Activated CD4-positive, alpha-beta T cell treated with anti-CD3 and anti-CD28 coated beads, Interleukin-10, Interleukin-2, amounts not matched to agents 100 ng/mL and 50 ng/mL, durations not matched to agents 16 hours and 8 hours (primary cell): ENCODE measurements at regions not wholly inside any gene's neighbourhood (a gene's known extent, or its start where the extent isn't known, plus 50 kb on each side); places are given as distances from the start of the nearest gene placed in this dataset.
A peak's percentile ranks its signal among the peaks of the same experiment; 100 is the strongest.
"Not testable (repeated sequence)": the region's sequence is repeated elsewhere in the genome, so short reads cannot be mapped to it uniquely, and the experiment has no call there.

Experiments used
- DNase-seq: peaks from one replicate; pipeline ENCODE4 v3.0.0-alpha.2; 2020

DNA sequence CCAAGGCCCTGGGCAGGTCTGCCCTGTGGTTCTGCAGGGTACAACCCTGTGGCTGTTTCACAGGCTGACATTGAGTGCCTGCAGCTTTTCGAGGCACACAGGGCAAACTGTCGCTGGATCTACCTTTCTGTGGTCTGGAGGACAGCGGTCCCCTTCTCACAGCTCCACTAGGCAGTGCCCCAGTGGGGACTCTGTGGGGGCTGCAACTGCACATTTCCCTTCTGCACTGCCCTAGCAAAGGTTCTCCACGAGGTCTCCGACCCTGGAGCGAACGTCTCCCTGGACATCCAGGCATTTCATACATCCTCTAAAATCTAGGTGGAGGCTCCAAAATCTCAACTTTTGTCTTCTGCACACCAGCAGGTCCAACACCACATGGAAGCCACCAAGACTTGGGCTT, 1645.2 kb upstream of the CDH6 start:
- DNase-seq = no peak

DNA sequence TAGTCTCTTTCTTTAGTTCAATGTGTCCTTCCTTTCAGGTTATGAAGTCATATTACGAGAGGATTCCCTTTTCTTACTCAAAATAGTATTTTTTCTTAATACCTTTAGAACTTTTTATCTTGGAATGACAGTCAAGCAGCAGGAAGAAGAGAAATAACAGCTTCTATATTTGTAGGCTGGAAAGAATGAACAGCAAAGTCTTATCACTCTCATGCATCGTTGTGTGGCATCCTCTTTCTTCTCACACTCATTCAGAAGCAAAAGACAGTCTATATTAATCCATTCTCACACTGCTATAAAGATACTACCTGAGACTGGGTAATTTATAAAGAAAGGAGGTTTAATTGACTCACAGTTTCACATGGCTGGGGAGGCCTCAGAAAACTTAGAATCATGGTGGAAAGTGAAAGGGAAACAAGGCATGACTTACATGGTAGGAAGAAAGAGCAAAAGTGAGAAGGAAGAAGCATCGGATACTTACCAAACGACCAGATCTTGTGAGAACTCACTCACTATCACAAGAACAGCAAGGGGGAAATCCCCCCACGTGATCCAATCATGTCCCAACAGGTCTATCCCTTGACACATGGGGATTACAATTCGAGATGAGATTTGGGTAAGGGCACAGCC, 1646.1 kb upstream of the CDH6 start:
- DNase-seq = no peak

DNA sequence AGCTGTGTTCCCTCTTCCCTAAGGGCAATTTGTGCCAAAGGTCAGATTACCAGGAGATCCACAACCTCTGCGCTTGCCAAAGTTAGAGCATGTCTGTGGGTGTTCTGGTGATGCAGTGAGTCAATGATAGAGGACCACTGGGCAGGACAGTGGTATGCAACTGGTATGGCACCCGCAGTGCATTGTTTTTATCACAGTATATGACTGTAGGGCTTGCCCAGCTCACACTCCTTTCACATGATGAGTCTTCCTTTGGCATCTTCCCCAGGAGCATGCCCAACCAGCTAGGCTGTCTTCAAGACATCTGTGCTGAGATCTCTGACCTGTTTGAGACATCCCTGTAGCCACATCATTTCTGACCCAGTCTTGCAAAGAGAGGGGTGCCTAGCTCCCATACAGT, 1650.0 kb upstream of the CDH6 start:
- no peak for DNase-seq

DNA sequence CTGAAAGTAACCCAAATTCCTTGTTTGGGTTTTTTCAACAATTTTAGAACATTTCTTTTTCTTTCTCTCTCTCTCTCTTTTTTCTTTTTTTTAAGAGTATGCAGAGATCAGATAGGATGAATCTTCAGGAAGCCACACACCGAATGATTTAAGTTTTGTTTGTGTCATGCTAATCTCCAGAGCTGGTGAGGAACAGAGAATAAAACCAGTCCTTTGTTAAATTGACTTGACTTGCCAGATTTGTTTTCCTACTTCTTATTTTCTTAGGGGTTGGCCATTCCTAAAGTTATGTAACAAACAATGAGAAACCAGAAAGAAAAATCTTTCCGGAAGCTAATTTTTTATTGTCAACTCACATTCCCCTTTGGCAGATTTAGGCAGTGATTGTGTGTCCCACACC, 1669.3 kb upstream of the CDH6 start:
- no peak for DNase-seq

DNA sequence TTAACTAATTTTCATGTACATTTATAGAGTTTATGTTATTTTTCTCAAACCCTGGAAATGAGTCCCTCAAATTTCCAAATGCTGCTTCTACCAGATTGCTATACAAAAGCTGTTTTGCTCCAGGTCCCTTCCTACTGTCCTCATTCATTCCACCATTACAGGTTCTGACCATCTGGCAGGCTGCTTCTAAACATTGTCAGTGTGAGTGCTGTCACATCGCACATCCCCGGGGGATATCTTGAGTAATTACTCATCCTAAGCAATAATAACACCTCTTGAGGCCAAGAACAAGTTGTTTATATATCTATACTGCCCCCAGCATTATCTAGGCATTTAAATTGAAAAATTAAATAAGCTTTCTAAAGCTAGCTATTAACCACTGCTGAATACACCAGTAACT, 1675.3 kb upstream of the CDH6 start:
- DNase-seq = no peak

DNA sequence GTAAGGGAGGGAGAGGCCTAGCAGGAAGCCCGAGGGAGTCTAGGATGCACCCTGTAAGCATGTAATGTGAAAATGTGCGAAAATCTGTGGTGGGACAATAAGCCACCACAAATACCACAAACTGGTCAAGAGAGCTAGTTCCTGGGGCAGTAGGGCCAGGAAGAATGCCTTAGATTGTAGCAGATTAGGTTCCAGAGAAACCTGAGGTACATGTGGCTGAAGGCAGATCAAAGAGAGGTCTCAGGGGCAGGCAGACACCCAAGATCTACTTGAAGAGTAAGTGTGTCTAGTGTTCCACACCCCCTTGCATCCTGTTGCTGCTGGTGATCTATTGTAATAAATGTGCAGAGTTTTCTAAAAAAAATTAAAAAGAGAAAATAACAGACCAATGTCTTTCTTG, 1677.3 kb upstream of the CDH6 start:
- DNase-seq = no peak

DNA sequence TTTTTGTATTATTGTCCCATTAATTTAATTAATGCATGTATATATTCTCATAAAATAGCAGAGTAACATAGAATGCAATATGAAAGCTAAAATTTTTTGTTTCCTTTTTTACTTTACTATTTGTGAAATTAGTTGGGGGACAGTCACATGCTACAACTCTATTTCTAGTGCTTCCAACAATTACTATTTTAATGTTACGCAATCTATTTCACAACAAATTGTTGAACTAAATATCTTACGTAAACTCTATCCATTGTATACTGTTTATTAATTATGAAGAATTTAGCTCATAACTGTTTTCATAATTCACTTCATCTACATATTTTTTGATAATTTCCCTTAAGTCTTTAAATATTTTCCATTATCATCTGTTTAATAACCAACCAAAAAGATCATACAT, 1685.4 kb upstream of the CDH6 start:
- DNase-seq = no peak

DNA sequence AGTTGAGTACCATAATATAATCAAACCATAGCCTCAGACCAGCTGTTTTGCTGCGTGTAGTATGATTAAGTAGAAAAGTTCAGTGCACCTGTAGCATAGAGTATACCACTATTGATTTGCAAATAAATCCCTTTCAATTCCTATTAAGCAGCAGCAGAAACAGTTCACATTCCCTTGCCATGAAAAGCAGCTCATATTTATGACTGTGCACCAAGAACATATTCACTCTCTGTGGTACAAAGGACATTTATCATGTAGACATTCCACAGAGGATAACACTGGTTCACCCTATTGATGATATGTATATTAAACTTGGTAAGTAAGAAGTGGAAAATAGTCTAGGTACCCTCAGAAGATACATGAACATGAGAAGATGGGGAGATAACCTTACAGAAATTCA, 1689.1 kb upstream of the CDH6 start:
- no peak for DNase-seq

DNA sequence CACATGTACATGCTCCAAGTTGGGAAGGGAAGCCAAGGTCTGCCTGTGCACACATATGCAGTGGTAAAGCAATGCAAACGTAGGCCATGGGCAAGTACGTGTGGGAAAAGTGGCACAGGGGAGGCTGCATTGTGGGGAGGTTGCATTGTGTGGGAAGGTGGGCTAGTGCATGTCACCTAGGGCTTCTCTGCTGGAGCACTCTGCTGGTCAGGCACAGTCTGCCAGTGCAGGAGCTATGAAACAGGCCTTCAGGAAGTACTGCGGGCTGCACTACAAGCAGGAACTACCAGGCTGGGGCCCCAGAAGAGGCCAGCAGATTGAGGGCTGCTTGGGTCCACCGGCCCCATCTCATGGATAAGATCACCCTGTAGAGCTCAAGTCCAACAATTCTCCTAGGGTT, 1694.6 kb upstream of the CDH6 start:
- no peak for DNase-seq

DNA sequence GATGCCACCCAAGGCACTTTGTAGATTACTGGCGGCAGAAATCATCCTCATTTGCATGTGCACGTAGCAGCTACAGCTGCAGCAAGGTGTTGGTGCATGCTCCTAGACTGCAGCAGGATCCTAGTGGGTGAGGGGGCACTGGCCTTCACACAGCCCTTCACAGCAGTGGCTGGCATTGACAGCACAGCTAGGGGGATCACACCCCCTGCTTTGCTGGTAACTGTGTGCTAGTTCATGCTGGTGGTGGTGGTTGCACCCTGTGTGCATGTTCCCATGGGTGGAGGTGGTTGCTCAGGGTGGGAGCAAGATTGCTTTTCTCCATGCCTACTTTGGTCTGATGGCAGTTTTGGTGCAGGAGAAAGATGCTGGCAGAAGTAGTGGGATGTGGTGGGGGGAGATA, 1695.1 kb upstream of the CDH6 start:
- DNase-seq = no peak

DNA sequence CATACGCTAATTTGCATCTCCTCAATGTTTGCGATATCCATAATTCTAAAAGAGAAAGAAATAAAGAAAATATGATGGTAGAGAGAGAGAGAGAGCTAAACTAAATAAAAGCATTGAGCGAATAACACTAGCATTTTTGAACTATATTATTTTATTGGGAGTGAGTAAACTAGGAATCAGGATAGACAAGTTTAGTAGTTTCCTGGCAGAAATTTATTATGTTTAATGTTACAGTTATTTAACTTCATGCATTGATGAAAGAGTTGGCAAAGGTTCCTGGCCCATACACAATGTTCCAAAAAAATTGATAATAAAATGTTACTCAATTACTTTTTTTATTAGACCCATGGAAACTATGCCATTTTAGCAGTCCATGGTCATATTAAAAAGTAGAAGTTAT, 1708.2 kb upstream of the CDH6 start:
- no peak for DNase-seq

DNA sequence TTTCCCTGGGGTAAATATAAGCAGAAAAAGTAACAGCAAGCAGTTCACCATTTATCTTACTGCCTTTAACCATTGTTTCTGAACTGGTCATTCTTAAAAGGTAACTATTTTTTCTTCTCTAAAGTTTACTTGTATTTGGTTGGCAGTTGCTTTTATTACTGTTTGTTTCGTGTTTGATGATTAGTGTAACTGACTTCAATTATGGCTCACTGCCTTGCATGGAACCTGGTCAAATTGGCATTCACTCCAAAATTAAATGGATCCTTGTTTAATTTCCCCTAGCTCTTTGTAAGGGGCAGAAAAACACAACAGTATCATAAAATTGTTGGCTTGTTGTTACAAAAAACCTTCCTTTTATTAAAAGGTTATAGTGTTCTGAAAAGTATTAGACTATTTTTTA, 1723.9 kb upstream of the CDH6 start:
- DNase-seq = no peak

DNA sequence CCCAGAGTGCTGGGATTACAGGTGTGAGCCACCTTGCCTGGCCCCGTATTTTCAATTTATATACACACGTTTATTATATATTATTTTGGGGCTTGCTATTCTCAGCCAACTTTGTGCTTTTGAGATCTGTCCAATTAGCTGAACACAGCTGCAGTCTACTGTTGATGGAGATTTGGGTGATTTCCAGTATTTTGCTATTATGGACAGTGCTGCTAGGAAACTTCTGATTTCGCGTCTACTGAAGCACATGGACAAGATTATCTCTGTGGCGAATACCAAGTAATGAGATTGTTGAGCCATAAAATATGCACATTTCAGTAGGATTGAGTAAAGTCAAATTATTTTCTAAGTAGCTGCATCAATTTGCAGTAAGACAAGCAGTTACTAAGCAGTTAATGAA, 1731.2 kb upstream of the CDH6 start:
- no peak for DNase-seq

DNA sequence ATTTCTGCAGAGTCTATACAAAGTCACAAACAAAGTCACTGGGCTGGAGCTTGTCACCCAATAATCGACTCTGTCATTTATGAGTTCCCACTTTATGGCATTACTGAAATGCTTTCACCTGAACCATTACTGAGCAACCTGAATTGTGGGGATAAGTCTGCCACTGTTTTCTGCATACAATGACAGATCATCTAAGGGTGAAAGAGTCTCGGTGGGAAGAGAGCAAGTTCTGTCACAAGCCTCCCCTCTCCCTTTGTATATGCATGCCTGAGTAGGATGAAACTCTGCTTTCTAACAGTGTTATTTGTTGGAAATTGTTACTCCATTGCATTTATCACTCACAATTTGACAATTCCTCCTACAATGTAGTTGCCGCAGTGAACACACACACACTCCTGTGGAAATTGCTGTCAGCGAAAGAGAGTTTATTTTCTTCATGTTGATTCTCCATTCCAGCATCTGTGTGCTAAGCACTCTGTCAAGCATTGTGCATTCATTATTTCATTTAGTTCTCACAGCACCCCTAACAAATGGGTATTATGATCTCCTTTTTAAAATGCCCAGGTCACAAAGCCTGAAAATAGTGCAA, 1732.4 kb upstream of the CDH6 start:
- DNase-seq = no peak

DNA sequence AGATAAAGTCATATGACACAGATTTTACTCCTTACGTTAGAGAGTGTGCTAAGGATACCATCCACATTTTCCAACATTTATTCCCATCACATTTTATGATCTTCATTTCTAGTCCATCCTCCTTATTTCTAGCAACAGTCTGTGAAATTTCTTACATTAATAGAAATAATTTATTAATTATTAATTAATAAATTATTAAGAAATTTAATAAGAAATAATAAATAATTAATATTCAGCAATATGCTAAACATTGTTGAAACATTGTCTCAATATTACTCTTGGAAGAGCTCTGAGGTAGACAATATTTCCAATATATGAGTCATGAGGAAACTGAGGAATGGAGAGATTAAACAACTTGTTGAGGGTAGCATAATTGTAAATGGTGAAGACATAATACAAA, 1742.5 kb upstream of the CDH6 start:
- DNase-seq = not testable (repeated sequence)

DNA sequence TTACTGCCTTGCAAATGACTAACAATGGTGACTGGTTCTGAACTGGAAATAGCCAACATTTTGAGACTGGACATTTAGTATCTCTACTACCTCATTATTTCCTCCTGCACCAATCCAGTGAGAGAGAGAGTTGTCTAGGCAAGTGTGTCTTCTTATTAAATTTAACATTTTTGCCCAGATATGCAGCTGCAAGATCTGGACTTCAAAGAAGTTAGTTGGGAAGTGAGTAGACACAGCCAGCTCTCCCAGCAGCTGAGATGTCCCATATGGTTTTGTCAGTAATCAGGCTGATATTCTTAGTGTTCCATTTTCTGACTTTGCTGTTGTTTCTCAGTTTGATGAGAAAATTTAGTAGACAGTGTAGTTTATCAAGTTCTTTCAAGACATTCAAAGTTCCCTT, 1778.8 kb upstream of the CDH6 start:
- DNase-seq = no peak

DNA sequence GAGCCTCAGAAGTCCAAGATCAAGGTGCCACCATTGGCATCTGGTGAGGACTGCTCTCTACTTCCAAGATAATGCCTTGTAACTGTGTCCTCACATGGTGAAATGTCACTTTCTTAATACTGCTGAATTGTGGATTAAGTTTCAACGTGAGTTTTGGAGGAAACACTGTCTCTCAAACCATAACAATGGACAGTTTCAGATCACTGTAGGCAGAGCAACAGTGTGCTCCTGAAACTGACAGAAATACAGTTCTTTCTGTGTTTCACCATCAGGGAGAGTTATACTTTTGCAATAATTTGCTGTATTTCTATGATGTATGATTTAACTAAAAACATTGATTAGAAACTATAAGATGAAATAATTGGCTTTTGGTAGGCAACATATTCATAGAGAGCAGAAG, 1780.5 kb upstream of the CDH6 start:
- no peak for DNase-seq

DNA sequence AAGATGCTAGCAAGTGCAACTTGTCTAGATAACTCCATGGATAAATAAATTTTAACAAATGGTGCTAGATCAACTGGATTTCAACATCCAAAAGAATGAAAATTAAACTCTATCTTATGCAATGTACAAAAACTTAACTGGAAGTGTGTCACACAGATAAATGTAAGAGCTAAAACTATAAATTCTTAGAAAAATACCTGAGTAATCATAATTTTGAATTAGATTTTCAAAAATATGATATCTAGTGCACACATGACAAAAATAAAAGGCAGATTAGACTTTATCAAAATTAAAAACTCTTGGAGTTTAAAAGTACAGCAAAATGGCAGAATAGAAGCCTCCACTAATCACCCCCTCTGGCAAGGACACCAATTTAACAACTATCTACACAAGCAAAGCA, 1791.2 kb upstream of the CDH6 start:
- no peak for DNase-seq

DNA sequence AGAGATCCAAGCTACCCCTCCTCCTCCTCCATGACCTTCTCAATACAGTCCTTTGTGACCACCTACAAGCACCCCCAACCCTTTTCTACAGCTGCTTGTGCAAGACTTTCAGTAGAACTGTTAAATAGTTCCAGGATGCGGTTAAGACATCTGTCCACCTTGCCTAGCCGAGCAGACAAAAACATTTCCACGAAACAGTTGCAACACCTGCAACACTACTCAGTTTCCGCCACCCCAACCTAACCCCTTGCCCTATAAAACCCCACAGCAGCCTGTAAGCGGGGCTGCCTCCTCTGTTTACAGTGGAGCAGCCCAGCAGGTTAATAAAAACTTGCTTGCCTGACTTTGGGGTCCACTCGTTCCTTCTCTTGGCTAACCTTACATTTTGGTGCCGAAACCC, 1803.5 kb upstream of the CDH6 start:
- no peak for DNase-seq

DNA sequence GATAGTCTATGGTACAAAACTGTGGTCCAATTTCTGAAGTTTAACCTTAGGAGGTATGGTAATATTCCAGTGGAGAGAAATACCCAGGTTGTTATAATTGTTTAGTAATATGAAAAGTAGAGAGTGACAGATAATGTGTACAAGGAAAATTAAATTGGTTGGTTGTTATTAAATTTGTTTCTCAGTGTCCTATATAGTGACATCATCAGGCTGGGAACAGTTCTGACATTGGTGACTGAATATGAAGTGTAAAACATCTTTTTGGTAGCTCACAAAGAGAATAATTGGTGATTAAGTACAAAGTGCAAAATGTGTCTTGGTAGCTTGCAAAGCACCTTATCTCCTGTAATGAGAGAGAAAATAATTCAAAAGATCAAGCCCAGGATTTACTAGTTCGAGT, 1806.1 kb upstream of the CDH6 start:
- no peak for DNase-seq

DNA sequence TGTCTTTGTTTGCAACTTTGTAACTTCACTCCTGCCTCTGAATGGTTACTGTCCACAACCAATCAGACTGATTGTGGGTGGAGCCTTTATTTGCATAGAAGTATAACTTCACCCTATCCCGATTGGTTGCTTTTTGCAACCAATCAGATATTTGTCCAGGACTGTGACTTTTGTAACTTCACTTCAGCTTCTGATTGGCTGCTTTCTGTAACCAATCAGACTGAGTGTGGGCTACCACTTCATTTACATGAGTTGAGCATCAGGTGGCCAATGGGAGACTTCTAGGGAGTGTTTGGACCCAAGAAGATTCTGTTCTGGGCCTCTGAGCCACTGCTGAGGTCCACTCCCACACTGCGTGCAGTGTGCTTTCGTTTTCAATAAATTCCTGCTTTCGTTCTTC, 1810.7 kb upstream of the CDH6 start:
- DNase-seq = no peak

DNA sequence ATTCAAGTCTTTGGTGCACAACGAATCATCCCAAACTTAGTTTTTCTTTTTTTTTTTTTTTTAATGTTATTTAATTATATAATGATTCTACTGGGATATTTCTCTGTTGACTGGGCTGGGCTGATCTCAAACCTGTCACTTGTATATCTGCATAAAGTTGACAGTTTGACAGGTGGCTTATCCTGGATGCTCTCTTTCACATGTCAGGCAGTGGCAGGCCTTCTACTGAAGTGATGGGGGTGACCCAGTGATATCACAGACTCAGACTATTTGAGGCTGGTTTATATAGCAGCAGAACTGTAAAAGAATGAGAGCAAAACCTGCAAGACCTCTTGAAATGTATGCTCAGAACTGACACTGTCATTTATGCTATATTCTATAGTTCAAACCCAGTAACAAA, 1813.5 kb upstream of the CDH6 start:
- no peak for DNase-seq

DNA sequence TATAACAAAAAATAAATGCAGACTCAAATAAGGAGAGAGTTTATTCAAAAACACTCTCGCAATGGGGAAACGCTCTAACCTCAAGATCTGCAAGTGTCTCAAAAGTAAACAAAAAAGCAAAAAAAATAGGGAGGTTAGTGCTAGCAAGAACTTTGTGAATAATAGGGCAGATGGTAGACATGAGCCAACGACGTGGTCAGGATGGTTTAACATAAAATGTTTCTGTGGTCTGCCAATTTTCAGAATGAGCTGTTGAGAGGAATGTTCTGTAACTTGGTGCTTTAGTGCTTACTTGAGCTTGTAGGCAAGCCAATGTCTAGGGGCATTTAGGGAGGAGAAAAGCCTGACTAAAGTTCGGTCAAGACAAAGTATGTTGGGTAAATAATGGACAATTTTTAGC, 1813.9 kb upstream of the CDH6 start:
- DNase-seq = peak; percentile 1

DNA sequence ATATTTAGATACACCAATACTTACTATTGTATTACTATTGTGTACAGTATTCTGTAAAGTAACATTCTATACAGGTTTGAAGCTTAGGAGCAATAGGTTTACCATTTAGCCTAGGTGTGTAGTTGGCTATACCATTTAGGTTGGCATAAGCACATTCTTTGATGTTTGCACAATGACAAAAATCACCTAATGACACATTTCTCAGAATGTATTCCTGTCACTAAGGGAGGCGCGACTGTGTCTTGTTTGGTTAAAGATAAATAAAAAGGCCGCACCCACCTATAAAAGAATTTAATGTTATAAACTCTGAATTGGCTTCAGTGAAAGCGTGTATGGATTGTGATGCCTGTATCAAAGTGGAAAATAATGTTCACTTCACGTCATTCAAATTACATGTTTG, 1815.4 kb upstream of the CDH6 start:
- DNase-seq = no peak

DNA sequence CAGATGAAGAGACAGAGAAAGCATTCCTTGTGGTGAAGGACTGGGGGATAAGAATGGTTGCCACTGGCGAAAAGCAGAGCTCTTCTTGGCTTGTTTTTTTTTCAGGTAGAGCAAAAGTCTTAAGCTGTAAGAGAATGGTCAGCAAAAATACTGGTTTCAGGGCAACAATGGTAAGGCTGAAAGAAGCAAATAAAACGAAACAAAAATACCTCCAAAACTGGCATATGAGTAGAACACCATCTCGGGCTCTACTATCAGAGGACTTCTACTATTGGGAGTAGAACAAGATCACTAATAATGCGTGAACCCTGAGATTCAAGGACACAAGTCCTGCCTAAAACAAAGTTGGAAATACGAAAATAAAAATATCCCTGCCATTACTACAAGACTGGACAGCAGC, 1823.2 kb upstream of the CDH6 start:
- DNase-seq = no peak
